ENCODE measurements at regions not wholly inside any gene's neighbourhood (a gene's known extent, or its start where the extent isn't known, plus 50 kb on each side); places are given as distances from the start of the nearest gene placed in this dataset.

DNA sequence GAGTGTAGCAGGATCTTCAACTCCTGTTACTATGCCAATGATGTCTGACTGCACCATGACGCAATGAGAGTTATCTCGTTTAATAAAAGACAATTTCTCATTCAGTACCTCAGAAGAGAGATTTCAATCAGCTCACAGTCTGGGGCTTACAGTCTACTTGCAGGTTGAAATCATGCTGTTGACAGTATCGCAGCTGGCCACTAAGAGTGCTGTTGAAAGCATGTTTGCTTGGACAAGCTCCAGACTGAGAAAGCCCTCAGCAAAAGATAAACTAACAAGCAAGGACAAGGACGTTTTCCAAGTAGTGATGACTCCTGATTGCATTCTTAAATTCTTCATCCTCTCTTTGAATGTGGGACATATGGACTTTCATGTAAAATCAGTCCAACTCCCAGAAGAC, 145.2 kb upstream of the SYT4 start:
- Histone ChIP-seq H3K36me3 (ENCODE audit: low read length) (no peaks in the 10 kb centered on the region), H3K9me2 (replicated peaks; ENCODE audit: insufficient read depth, low read length) (no peaks in the 10 kb centered on the region), H2AFZ (ENCODE audit: low read depth, low read length, severe bottlenecking) (no peak overlapping the region), H3K9ac (ENCODE audit: low read length) (no peak overlapping the region), H3K4me2 (ENCODE audit: low read depth, low read length, poor library complexity, severe bottlenecking) (no peak overlapping the region), H3F3A (ENCODE audit: insufficient read depth) (no peaks in the 10 kb centered on the region), H4K20me1 (ENCODE audit: low read depth, low read length) (no peaks in the 10 kb centered on the region), H3K9me3 (ENCODE audit: insufficient read depth, low read length) (no peaks in the 10 kb centered on the region), H3K4me3 (ENCODE audit: insufficient read depth, low read length, poor library complexity, severe bottlenecking) (no peak overlapping the region), H3K27me3 (ENCODE audit: low read length) (no peaks in the 10 kb centered on the region), H3K27ac (ENCODE audit: low read depth, low read length) (no peak overlapping the region), H3K79me2 (ENCODE audit: insufficient read depth, low read length) (no peaks in the 10 kb centered on the region)
- TF ChIP-seq CTCF (IDR thresholded peaks at IDR 0.05; ENCODE audit: insufficient read depth, low read length, poor library complexity, severe bottlenecking), result no peak
- TF ChIP-seq EZH2phosphoT487 (conservative IDR thresholded peaks at IDR 0.05; ENCODE audit: low read length), result no peak

DNA sequence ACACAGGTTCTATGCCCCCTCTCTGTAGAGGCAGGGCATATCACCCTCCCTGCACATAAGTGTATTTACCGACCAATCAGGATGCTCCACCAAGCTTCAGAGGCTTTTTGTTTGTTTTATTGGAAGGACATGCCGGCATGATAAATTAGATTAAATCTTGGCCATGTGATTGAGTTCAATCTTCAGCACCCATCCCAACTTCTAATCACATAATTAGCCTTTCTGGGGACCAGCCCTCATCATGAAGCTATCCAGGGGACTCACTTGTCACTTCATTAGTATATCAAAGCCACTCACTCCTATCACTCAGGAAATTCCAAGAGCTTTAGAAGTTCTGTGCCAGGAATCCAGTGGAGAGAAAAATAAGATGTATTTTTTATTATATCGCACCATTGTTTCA, 158.6 kb upstream of the SYT4 start:
- Histone ChIP-seq H3K36me3 (ENCODE audit: low read length) (no peaks in the 10 kb centered on the region), H3K4me2 (ENCODE audit: low read depth, low read length, poor library complexity, severe bottlenecking) (no peak overlapping the region), H3K9me2 (replicated peaks; ENCODE audit: insufficient read depth, low read length) (no peaks in the 10 kb centered on the region), H4K20me1 (ENCODE audit: low read depth, low read length) (no peaks in the 10 kb centered on the region), H3K9me3 (ENCODE audit: insufficient read depth, low read length) (peaks cover 9% of the 10 kb centered on the region; the same call in 1 of the 2 replicates), H3K27me3 (ENCODE audit: low read length) (no peaks in the 10 kb centered on the region), H3K27ac (ENCODE audit: low read depth, low read length) (no peak overlapping the region), H3K79me2 (ENCODE audit: insufficient read depth, low read length) (no peaks in the 10 kb centered on the region), H3K4me3 (ENCODE audit: insufficient read depth, low read length, poor library complexity, severe bottlenecking) (no peak overlapping the region), H3K9ac (ENCODE audit: low read length) (no peak overlapping the region), H2AFZ (ENCODE audit: low read depth, low read length, severe bottlenecking) (no peak overlapping the region), H3F3A (ENCODE audit: insufficient read depth) (no peaks in the 10 kb centered on the region)
- TF ChIP-seq EZH2phosphoT487 (conservative IDR thresholded peaks at IDR 0.05; ENCODE audit: low read length), result no peak
- TF ChIP-seq CTCF (IDR thresholded peaks at IDR 0.05; ENCODE audit: insufficient read depth, low read length, poor library complexity, severe bottlenecking), result no peak

GRCh38 chr18:43442131-43442530, 164.8 kb upstream of the SYT4 start:
- no peak overlapping the region for H3K4me2 ChIP-seq (ENCODE audit: low read depth, low read length, poor library complexity, severe bottlenecking)
- no peak overlapping the region for H3K9ac ChIP-seq (ENCODE audit: low read length)
- H3K4me3 ChIP-seq (ENCODE audit: insufficient read depth, low read length, poor library complexity, severe bottlenecking), result no peak overlapping the region
- no peak overlapping the region for H3K27ac ChIP-seq (ENCODE audit: low read depth, low read length)
- H2AFZ ChIP-seq (ENCODE audit: low read depth, low read length, severe bottlenecking), result no peak overlapping the region
- H3K9me3 ChIP-seq (ENCODE audit: insufficient read depth, low read length), result peaks cover 9% of the 10 kb centered on the region; the same call in 1 of the 2 replicates
- no peaks in the 10 kb centered on the region for H3K79me2 ChIP-seq (ENCODE audit: insufficient read depth, low read length)
- H4K20me1 ChIP-seq (ENCODE audit: low read depth, low read length), result no peaks in the 10 kb centered on the region
- H3K36me3 ChIP-seq (ENCODE audit: low read length), result no peaks in the 10 kb centered on the region
- TF ChIP-seq EZH2phosphoT487 (conservative IDR thresholded peaks at IDR 0.05; ENCODE audit: low read length) (no peak), CTCF (IDR thresholded peaks at IDR 0.05; ENCODE audit: insufficient read depth, low read length, poor library complexity, severe bottlenecking) (no peak)
- no peaks in the 10 kb centered on the region for H3F3A ChIP-seq (ENCODE audit: insufficient read depth)
- H3K27me3 ChIP-seq (ENCODE audit: low read length), result no peaks in the 10 kb centered on the region
- no peaks in the 10 kb centered on the region for H3K9me2 ChIP-seq (replicated peaks; ENCODE audit: insufficient read depth, low read length)

Measured in SU-DHL-6 (cell line).